AG09309 (cell line): ENCODE measurements at regions not wholly inside any gene's neighbourhood (a gene's known extent, or its start where the extent isn't known, plus 50 kb on each side); places are given as distances from the start of the nearest gene placed in this dataset.
A peak's percentile ranks its signal among the peaks of the same experiment; 100 is the strongest.

ENCODE experiments used
- DNase-seq: peaks from one replicate; pipeline ENCODE4 v3.0.0-alpha.2; 2010; ENCODE audit warnings: low read depth
- H3K4me3 ChIP-seq: 2 replicates; pipeline ENCODE4 v1.5.1; 2011; ENCODE audit warnings: mild to moderate bottlenecking, low read depth, low read length, moderate library complexity; ENCODE audit not compliant: control insufficient read depth
- TF ChIP-seq, protein P1 (sequence below): IDR thresholded peaks from 2 replicates; pipeline ENCODE4 v1.5.1; 2011; ENCODE audit warnings: mild to moderate bottlenecking, low read depth, low read length, inconsistent platforms; ENCODE audit not compliant: insufficient read depth, control insufficient read depth; ENCODE audit errors: missing control alignments

DNA sequence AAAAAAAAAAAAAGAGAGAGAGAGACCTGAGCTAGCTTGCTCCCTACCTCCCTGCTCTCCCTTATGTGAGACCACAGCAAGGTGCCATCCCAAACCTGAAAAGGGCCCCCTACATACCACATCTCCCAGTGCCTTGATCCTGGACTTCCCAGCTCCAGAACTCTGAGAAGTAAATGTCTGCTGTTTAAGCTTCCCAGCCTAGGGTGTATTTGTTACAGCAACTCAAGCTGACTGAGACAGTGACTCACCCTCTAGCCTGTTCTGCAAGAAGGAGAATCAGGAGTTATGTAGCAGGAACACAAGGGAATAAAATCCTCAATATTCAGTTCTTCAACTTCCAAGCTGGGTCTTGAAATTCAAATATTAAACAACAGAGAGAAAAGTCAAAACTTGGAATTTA, 52.1 kb upstream of the TMEM72 start:
- TF ChIP-seq, protein P1, sequence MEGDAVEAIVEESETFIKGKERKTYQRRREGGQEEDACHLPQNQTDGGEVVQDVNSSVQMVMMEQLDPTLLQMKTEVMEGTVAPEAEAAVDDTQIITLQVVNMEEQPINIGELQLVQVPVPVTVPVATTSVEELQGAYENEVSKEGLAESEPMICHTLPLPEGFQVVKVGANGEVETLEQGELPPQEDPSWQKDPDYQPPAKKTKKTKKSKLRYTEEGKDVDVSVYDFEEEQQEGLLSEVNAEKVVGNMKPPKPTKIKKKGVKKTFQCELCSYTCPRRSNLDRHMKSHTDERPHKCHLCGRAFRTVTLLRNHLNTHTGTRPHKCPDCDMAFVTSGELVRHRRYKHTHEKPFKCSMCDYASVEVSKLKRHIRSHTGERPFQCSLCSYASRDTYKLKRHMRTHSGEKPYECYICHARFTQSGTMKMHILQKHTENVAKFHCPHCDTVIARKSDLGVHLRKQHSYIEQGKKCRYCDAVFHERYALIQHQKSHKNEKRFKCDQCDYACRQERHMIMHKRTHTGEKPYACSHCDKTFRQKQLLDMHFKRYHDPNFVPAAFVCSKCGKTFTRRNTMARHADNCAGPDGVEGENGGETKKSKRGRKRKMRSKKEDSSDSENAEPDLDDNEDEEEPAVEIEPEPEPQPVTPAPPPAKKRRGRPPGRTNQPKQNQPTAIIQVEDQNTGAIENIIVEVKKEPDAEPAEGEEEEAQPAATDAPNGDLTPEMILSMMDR, result no peak
- H3K4me3 ChIP-seq, result no peak overlapping the region
- no peak for DNase-seq

DNA sequence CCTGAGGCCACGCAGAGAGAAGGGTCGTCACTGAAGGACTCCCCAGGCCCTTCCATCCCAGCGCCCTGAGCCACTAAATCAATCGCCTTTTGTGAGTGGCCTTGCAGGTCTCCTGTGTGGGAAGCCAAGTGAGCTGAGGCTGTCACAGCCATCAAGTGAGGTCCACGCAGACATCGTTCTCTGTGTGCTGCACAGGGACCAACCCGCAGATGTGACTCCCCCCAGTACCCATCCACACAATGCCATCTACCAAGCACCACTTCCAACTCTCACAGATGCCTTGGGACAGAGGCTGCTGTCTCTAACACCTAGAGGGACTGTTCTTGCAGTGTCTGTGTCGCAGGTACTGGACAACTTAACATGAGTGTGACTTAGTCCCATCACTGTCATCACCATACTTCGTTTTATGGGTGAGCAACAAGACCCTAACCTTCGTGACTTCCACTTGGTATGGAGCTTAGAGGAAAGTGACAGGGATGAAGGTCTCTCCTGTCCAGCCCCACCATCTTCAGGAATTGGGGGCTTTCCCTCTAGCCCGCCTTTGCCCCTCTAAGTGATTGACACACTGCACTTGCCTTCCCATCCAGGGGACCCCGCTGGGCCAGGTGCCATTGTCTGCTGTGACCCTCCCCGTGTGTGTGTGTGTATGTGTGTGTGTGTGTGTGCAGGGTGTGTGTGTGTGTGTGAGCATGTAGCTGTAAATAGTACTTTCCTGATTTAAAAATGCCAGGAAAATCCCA, 51.4 kb upstream of the TMEM72 start:
- TF ChIP-seq, protein P1, result no peak
- DNase-seq, result no peak
- no peak overlapping the region for H3K4me3 ChIP-seq

DNA sequence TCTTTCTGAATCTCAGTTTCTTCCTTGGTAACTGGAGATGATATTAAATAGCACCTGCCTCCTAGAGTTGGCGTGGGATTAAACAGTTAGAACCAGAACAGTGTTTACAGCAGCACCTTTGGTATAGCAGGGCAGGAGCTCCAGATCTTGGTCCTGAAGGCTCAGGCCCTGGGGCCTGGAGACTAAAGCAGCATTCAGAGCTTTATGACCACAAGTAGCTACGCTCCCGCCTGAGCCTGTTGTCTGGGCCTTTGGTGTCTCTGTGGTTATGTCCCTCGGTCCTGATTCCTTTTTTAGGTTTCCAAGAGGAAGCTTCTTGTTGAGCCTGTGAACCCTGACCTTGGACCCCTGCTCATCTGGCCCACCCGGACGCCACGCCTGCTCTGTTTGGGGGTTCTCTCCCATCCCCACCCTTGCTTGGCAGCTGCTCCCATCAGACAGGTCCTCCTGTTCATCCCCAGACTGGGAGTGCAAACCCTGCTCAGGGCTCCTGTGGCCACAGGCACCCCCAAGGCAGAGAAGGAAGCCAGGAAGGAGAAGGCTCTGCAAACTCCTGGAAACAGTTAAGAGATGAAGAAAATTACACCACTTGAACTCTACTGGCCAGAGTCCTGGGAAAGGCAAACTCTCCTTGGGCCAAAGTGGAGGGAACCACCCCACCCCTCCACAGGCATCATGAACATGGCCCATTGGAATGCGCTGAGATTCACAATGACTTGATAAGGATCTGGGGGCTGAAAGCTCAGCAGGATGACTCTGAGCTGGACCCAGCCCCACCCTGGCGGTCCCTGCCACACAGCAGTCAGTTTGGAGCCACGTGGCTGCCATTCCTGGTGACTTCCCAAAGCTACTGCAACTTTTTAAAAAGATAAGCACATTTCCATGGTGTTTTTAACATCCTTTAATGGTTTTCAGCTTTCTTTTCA, 50.1 kb upstream of the TMEM72 start:
- peak; percentile 80 for DNase-seq
- no peak overlapping the region for H3K4me3 ChIP-seq
- TF ChIP-seq, protein P1, result no peak
